D721Med (cell line): ENCODE measurements at regions not wholly inside any gene's neighbourhood (a gene's known extent, or its start where the extent isn't known, plus 50 kb on each side); places are given as distances from the start of the nearest gene placed in this dataset.
"Not testable (repeated sequence)": the region's sequence is repeated elsewhere in the genome, so short reads cannot be mapped to it uniquely, and the experiment has no call there.

Experiments used
- DNase-seq: peaks from one replicate; pipeline ENCODE4 v3.0.0; 2011; ENCODE audit warnings: low spot score; ENCODE audit not compliant: insufficient read length
- FAIRE-seq: peaks from 2 replicates; lab custom pipeline; 2011; peaks lifted over from hg19 to GRCh38; lab: Jason Lieb, UNC
- CTCF ChIP-seq: IDR thresholded peaks from 2 replicates; pipeline ENCODE4 v1.5.1; 2012; ENCODE audit warnings: mild to moderate bottlenecking, control low read depth; ENCODE audit not compliant: insufficient read depth; ENCODE audit errors: missing control alignments

DNA sequence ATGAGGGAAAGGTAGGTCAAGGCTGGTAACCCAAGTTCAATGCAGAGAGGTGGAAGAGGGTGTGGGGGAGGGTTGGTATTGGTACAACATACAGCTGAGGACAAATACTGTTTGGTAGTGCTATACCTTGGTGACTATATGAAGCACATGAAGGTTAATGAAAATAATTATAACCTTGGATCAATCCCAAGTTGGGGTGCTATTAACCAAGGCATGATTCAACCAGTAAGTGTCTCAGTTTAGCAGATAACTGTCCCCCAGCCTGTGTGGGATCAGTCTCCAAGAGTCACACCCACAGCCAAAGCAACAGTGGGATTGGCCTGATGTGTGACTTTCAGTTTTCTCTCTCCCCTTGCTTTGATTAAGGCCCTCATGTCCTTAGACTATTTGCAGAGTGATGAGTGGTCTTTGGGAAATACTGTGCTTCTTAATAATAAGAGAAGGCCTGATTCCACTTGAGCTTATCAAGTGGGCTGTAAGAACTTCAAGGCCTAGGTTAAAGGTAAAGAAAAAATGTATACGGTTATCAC, 80.8 kb downstream of the EOMES start:
- TF ChIP-seq CTCF = no peak
- DNase-seq = no peak
- FAIRE-seq = no peak

GRCh38 chr3:27639271-27639670, 82.9 kb downstream of the EOMES start:
- no peak for DNase-seq
- FAIRE-seq = no peak
- TF ChIP-seq CTCF = no peak

- DNase-seq (no peak), FAIRE-seq (no peak)
- TF ChIP-seq CTCF = no peak
These were observed 83.5 kb downstream of the EOMES start for GRCh38 chr3:27638594-27638993.

- FAIRE-seq (no peak), DNase-seq (no peak)
- TF ChIP-seq CTCF = no peak
These were observed 84.7 kb downstream of the EOMES start for GRCh38 chr3:27637346-27637995.

- not testable (repeated sequence) for FAIRE-seq, DNase-seq
These were observed 87.1 kb downstream of the EOMES start for GRCh38 chr3:27635006-27635405.

GRCh38 chr3:27633224-27633545, 88.9 kb downstream of the EOMES start:
- TF ChIP-seq CTCF = no peak
- DNase-seq (no peak), FAIRE-seq (peak; percentile 41)

- DNase-seq (peak; percentile 30), FAIRE-seq (no peak)
These were observed 89.5 kb downstream of the EOMES start for GRCh38 chr3:27632431-27633223.

More at GRCh38 chr3:27632431-27633223, 89.5 kb downstream of the EOMES start:
- no peak for TF ChIP-seq CTCF
